IgD-negative memory B cell (primary cell): ENCODE measurements at regions not wholly inside any gene's neighbourhood (a gene's known extent, or its start where the extent isn't known, plus 50 kb on each side); places are given as distances from the start of the nearest gene placed in this dataset.
"Not testable (repeated sequence)": the region's sequence is repeated elsewhere in the genome, so short reads cannot be mapped to it uniquely, and the experiment has no call there.

Experiments
- H3K27ac Mint-ChIP-seq, 3 donors: one replicate each; pipeline ENCODE4 v1.8.0; 2020 to 2022; ENCODE audit warnings: mild to moderate bottlenecking in 3 of 3, mixed read lengths in 3 of 3, moderate library complexity in 1 of 3
- H3K27me3 Mint-ChIP-seq: one replicate; pipeline ENCODE4 v1.8.0; 2021; ENCODE audit warnings: mixed read lengths
- H3K36me3 Mint-ChIP-seq: one replicate; pipeline ENCODE4 v1.8.0; 2020; ENCODE audit warnings: mild to moderate bottlenecking, mixed read lengths
- H3K4me1 Mint-ChIP-seq, 3 donors: one replicate each; pipeline ENCODE4 v1.8.0; 2020 to 2022; ENCODE audit warnings: mixed read lengths in 3 of 3, mild to moderate bottlenecking in 1 of 3
- H3K4me3 Mint-ChIP-seq, 4 donors: one replicate each; pipeline ENCODE4 v1.8.0; 2020 to 2022; ENCODE audit warnings: mild to moderate bottlenecking in 4 of 4, mixed read lengths in 4 of 4, moderate library complexity in 3 of 4
- H3K9me3 Mint-ChIP-seq, 3 donors: one replicate each; pipeline ENCODE4 v1.8.0; 2020 to 2021; ENCODE audit warnings: mixed read lengths in 3 of 3, mild to moderate bottlenecking in 1 of 3

DNA sequence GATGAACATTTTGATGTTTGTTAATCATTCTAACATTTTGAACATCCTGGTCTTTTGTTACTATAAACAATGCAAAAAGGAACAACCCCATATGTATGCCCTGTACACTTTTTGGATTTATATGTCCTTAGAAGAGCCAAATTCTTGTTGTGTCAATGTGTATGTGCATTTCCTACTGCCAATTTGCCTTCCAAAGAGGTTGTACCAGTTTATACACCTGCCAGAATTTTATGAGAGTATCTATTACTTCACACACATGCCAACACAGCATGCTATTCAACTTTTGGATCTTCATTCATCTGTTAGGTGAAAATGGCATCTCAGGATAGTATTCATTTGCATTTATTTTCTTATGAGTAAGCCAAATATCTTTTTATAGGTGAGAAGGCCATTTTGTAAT, 162.0 kb upstream of the SEMA6A start:
- peaks cover 2% of the 10 kb centered on the region for H3K27me3 Mint-ChIP-seq
- no peak overlapping the region for H3K4me3 Mint-ChIP-seq
- peaks cover 1% of the 10 kb centered on the region for H3K36me3 Mint-ChIP-seq
- no peaks in the 10 kb centered on the region for H3K9me3 Mint-ChIP-seq
- H3K4me1 Mint-ChIP-seq = no peaks in the 10 kb centered on the region
- H3K27ac Mint-ChIP-seq = no peak overlapping the region

DNA sequence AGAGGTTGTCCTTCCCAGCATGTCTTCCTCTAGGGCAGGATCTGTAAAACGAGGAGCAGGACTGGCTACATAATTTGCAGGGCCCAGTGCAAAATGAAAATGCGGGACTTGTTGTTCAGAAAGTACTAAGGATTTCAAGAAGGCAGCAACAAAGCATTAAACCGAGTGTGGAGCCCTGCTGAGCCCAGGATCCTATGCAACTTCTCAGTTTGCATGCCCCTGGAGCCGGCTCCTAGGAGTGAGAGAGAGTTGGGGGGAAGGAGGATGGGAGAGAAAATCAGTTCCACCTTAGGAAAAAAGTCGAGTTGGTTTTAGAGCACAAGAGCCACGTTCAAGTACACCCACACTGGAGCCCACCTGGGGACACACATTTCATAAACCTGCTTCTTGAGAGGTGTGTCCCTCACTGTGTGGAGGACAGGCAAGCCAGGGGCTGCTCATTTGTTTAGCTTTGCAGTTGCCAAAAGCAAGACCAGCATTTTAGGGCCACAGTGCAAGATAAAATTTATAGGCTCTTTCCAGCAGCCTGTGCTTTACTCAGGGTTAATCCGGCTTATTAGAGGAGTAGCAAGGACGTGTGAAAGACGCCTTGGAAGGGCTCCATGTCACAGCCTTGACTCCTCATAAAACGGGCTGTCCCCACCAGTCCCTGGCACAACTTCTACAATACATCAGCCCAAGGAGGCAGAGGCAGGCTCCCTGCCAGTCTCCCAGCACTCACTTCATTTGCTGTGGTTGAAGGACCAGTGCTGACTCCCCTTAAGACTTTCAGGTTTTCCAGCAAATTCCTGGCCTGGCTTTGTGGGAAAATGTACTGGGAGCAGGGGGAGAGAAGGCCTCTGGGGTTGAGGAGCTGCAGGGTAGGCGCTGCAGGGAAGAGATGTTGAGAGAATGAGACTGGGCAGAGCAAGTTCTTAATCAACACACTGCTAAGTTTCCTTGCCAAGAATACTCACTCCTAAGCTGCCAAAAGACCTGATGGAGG, 159.7 kb upstream of the SEMA6A start:
- H3K4me3 Mint-ChIP-seq = no peak overlapping the region
- no peaks in the 10 kb centered on the region for H3K9me3 Mint-ChIP-seq
- H3K4me1 Mint-ChIP-seq = no peaks in the 10 kb centered on the region
- H3K36me3 Mint-ChIP-seq = no peaks in the 10 kb centered on the region
- peaks cover 2% of the 10 kb centered on the region for H3K27me3 Mint-ChIP-seq
- H3K27ac Mint-ChIP-seq = no peak overlapping the region

DNA sequence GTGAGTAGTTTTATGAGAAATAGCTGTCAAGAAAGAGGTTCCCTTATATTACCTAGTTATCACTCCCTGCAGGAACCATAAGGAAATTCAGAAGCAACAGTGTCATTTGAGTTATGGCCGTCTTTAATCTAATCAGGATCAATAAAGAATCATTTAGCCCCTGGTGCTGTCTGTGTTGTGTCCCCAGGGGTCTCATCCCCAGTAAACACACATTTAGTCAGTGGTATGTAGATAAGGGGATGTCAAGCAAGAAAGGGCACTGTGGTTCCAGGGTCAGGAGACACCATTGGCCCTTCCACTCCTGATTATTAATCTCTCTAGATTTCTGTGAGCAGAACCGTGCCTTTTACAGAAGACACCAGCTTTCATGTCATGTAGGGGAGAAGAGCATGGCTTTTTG, 158.0 kb upstream of the SEMA6A start:
- Mint-ChIP-seq H3K4me3 (no peak overlapping the region), H3K27me3 (no peaks in the 10 kb centered on the region), H3K4me1 (no peaks in the 10 kb centered on the region), H3K9me3 (no peaks in the 10 kb centered on the region), H3K36me3 (no peaks in the 10 kb centered on the region), H3K27ac (no peak overlapping the region)

DNA sequence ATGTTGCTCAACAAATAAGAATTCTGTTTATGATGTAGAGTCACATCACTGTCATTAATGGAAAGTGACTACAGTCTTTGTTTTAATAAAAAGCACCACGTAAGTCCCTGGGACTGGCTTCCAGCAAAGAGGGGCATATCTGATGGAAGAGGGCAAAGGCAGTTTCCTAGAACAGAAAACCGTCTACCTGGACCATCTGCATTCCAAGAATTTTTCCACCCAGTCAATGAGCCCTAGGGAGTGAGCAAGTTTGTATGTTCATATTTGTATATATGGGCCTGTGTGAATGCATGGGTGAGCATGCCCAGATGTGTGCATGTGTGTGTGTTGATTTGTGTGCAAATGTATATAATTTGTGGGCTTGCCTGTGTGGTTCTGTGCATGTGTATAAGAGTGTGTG, 156.8 kb upstream of the SEMA6A start:
- H3K4me1 Mint-ChIP-seq = no peaks in the 10 kb centered on the region
- H3K27me3 Mint-ChIP-seq = no peaks in the 10 kb centered on the region
- no peak overlapping the region for H3K27ac Mint-ChIP-seq
- H3K4me3 Mint-ChIP-seq = no peak overlapping the region
- H3K9me3 Mint-ChIP-seq = no peaks in the 10 kb centered on the region
- H3K36me3 Mint-ChIP-seq = no peaks in the 10 kb centered on the region

DNA sequence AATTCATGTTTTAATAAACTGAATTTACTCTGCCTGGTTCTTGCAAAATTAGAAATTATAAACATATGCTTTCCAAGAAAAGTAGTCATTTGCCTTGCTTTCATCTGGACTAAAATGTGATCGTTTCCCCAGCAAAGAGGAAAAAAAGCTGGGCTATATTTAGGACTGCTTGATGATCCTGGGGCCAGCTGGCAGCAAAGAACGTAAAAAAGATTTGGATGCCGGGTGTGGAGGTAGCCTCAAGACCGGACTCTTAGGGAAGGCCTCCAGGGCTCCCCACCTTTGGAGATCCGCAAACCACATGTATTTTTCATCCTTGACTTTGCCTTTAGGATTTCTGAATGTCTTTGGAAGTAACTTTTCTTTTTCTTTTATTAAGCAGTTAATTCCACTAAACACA, 156.1 kb upstream of the SEMA6A start:
- Mint-ChIP-seq H3K27ac (no peak overlapping the region), H3K36me3 (no peaks in the 10 kb centered on the region), H3K9me3 (no peaks in the 10 kb centered on the region), H3K27me3 (no peaks in the 10 kb centered on the region), H3K4me1 (no peaks in the 10 kb centered on the region), H3K4me3 (no peak overlapping the region)

DNA sequence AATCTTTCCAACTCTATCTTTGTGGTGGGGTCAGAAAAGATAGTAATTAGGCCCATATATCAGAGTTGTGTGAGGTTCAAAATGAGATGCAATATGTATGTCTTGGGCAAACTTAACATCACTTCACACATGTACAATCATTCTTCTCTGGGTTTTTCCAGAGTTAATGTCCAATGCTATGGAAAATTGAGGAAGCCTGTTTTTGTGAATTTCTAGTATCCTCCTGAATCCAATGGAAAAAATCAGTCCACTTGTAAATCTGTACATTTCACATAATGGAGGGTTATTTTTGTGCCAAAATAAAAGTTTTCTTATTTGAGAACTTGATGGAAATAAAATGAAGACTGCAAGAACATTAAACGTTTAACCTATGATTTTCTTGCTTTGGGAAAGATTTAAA, 155.6 kb upstream of the SEMA6A start:
- H3K4me1 Mint-ChIP-seq = no peaks in the 10 kb centered on the region
- H3K36me3 Mint-ChIP-seq = no peaks in the 10 kb centered on the region
- H3K4me3 Mint-ChIP-seq = no peak overlapping the region
- no peaks in the 10 kb centered on the region for H3K27me3 Mint-ChIP-seq
- H3K9me3 Mint-ChIP-seq = no peaks in the 10 kb centered on the region
- H3K27ac Mint-ChIP-seq = no peak overlapping the region

DNA sequence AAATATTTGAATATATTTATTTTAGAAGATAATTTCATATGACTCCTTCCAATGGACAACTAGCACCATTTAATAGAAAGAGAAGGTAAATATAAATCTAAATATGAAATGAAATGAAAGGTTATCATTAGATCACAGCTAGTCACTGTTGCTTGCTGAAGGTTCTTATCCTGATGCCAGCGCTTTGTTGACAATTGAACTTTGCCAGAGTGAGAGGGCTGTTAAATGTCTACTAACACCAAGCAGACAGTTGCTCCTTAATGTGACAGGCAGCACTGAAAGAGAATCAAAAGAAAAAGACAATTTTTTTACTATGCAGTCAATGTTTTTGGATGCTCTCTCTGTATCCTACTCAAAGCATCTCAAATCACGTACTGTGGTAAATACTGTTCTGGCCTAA, 152.6 kb upstream of the SEMA6A start:
- Mint-ChIP-seq H3K4me3 (no peak overlapping the region), H3K27ac (no peak overlapping the region), H3K9me3 (no peaks in the 10 kb centered on the region), H3K27me3 (peaks cover 5% of the 10 kb centered on the region), H3K4me1 (no peaks in the 10 kb centered on the region), H3K36me3 (no peaks in the 10 kb centered on the region)

DNA sequence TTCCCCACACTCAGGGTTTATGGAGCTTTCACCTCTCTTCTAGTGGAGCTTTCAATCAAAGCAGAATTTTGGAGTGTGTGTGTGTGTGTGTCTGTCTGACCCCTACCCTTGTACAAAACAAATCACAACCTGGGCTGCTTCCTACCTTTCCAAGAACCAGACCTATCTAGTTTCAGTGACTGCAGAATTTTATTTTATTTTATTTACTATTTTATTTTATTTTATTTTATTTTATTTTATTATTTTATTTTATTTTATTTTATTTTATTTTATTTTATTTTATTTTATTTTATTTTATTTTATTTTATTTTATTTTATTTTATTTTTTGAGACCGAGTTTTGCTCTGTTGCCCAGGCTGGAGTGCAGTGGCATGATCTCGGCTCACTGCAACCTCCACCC, 151.6 kb upstream of the SEMA6A start:
- H3K36me3 Mint-ChIP-seq = not testable (repeated sequence)

DNA sequence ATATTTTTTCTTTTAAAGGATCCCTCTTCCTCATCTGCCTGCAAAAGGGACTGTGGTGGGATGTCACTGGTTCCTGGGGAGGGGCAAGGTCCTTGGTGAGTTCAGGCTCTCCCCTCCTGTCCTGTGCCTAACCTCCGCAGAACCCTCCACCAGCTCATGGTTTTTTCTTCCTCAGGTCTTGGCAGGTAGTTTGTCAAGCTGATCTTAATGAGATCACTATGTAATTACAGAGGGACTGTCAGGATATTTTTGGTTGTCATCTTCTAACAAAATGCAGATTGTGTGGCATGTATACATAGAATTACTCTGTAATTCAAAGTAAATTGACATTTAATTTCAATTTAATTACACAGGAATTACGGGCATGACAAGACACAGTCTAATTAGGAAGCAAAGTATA, 150.3 kb upstream of the SEMA6A start:
- H3K9me3 Mint-ChIP-seq = no peaks in the 10 kb centered on the region
- H3K36me3 Mint-ChIP-seq = no peaks in the 10 kb centered on the region

More for the DNA sequence above, 151.6 kb upstream of the SEMA6A start:
- H3K4me3 Mint-ChIP-seq, H3K27ac Mint-ChIP-seq, H3K27me3 Mint-ChIP-seq, H3K4me1 Mint-ChIP-seq, H3K9me3 Mint-ChIP-seq: not testable (repeated sequence)

DNA sequence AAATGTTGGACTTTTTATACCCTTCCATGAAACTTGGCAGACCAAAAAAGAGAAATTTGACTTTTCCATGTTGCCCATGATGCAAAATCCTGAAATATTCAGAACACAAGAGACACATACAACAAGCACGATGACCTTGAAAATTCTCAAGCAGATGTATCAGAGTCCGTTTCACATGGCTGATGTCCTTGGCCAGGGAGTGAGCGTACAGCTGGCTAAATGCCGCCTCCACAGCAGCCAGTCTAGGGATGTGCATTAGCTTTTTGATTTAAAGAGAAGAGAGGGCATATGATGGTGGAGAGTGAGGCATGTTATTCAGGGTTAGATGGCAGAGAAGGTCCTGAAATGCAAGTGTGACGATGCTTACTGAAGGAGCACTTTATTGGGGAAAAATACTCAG, 148.0 kb upstream of the SEMA6A start:
- no peaks in the 10 kb centered on the region for H3K4me1 Mint-ChIP-seq
- H3K27me3 Mint-ChIP-seq = peaks cover 6% of the 10 kb centered on the region

More for the DNA sequence above, 150.3 kb upstream of the SEMA6A start:
- Mint-ChIP-seq H3K27me3 (peaks cover 6% of the 10 kb centered on the region), H3K27ac (no peak overlapping the region), H3K4me1 (no peaks in the 10 kb centered on the region), H3K4me3 (no peak overlapping the region)

DNA sequence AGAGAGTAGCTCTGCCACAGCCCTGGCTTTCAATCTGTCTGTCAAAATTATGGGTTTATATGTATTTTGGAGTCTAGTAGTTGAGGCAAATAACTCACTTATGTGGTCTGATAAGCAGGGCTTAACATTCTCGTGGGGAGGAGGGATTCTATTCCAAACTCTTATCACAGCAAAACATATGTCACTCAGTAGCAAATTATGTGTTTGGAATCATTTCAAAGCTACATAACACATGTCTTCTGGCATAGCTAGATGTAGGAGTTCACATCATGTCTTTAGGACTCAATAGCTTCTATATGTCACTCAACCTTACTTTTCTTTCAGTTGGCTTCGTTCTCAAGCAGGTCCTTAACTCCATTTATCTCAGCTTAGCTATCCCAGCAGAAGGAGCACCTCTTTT, 144.5 kb upstream of the SEMA6A start:
- peaks cover 0 to 4% (median 0%) of the 10 kb centered on the region in 3 donors for H3K9me3 Mint-ChIP-seq
- no peak overlapping the region for H3K27ac Mint-ChIP-seq
- no peak overlapping the region for H3K4me3 Mint-ChIP-seq
- peaks cover 8% of the 10 kb centered on the region for H3K27me3 Mint-ChIP-seq
- no peaks in the 10 kb centered on the region for H3K36me3 Mint-ChIP-seq
- no peaks in the 10 kb centered on the region for H3K4me1 Mint-ChIP-seq

More for the DNA sequence above, 148.0 kb upstream of the SEMA6A start:
- H3K36me3 Mint-ChIP-seq = no peaks in the 10 kb centered on the region
- no peaks in the 10 kb centered on the region for H3K9me3 Mint-ChIP-seq
- no peak overlapping the region for H3K4me3 Mint-ChIP-seq
- no peak overlapping the region for H3K27ac Mint-ChIP-seq

DNA sequence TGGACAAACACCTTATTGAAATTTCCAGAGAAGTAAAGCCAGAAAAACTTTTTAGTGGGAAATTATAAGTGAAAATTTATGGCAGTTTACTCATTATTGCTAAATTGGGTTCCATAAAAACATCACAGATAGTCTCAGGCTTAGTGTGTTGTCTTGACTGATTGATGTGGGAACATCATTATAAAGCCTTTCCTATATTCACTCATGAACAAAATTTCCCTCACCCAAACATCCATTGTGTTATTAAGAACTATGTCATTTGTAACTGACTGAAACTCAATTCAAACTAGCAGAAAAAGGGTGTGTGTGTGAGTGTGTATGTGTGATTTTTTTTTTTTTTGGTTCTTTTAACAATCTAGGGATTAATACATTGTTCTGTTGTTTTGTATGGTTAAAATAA, 143.7 kb upstream of the SEMA6A start:
- Mint-ChIP-seq H3K9me3 (peaks cover 0 to 4% (median 0%) of the 10 kb centered on the region in 3 donors), H3K4me3 (no peak overlapping the region), H3K27me3 (peaks cover 5% of the 10 kb centered on the region), H3K4me1 (no peaks in the 10 kb centered on the region), H3K27ac (no peak overlapping the region), H3K36me3 (no peaks in the 10 kb centered on the region)

DNA sequence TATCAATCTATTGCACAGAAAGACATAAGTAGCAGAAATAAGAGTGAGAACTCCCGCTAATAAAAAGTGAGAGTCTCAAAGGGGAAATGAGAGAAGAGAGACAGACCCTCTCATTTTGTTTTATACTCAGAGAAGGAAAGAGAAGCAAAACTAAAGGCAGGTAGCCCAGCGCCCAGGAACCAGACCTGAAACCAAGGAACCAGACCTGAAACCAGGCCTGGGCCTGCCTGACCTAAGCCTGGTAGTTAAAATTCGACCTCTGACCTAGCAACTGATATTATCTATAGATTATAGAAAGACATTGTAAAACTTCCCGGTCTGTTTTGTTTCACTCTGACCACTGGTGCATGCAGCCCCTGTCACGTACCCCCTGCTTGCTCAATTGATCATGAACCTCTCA, 134.5 kb upstream of the SEMA6A start:
- Mint-ChIP-seq H3K4me1 (peaks cover 3 to 10% (median 10%) of the 10 kb centered on the region in 3 donors), H3K9me3 (no peaks in the 10 kb centered on the region), H3K27me3 (peaks cover 7% of the 10 kb centered on the region), H3K27ac (peak overlapping the region in 1 of 3 donors; percentile 81), H3K36me3 (no peaks in the 10 kb centered on the region), H3K4me3 (peak overlapping the region in 1 of 4 donors; percentile 45)

DNA sequence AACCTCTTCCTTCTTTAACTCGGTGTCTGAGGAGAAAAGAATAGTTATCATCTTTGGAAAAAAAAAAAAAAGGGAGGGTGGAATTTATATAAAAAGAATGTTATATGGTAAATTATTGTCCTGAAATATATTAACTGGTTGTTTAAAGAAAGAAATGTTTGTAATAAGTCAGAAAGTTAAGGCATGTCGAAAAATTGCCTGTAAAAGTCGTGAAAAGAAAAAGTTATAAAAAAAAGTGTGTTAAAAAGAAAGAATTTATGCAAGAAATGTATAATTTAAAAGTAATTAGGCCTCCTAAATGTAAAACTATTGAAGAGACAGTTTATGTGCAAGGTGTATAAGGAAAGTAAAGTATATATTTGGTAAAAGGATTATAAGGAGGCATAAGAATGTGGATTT, 130.5 kb upstream of the SEMA6A start:
- H3K4me1 Mint-ChIP-seq = peaks cover 3 to 10% (median 10%) of the 10 kb centered on the region in 3 donors
- H3K9me3 Mint-ChIP-seq, H3K36me3 Mint-ChIP-seq, H3K27me3 Mint-ChIP-seq, H3K27ac Mint-ChIP-seq: not testable (repeated sequence)
- peak overlapping the region in 1 of 4 donors; percentile 56 for H3K4me3 Mint-ChIP-seq

DNA sequence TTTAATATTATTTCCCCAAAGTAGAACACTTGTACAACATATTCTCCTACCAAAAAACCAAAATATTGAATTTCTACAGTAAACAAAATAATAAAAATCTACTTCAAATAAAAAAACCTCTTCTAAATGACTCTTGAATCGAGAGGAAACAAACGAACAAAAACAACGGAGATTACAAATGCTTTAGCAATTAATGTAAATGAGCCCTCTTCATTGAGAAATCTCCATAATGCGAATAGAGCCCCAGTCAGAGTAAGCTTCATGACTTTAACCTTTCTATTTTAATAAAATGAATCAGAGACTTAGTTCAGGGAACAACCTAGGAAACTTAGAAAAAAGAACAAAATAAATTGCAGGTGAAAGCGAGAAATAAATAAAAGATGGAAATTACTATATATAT, 129.3 kb upstream of the SEMA6A start:
- H3K4me1 Mint-ChIP-seq = peaks cover 4 to 14% (median 10%) of the 10 kb centered on the region in 3 donors
- H3K27me3 Mint-ChIP-seq = peaks cover 7% of the 10 kb centered on the region
- no peak overlapping the region for H3K4me3 Mint-ChIP-seq
- no peak overlapping the region for H3K27ac Mint-ChIP-seq
- H3K36me3 Mint-ChIP-seq = no peaks in the 10 kb centered on the region
- H3K9me3 Mint-ChIP-seq = peaks cover 0 to 3% (median 0%) of the 10 kb centered on the region in 3 donors

DNA sequence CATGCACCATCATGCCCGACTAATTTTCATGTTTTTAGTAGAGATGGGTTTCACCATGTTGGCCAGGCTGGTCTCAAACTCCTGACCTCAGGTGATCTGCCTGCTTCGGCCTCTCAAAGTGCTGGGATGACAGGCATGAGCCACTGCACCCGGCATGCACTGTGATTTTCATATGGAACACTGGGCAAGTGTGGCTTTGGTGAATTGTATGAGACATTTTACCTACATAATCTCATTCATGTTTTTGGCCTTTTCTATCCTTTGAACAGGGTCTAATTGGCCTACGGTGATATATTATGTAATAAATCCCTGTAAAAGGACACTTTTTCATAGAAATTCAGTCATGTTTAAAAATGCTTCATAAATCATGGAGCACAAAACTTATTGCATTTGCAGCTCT, 128.7 kb upstream of the SEMA6A start:
- peaks cover 7% of the 10 kb centered on the region for H3K27me3 Mint-ChIP-seq
- H3K36me3 Mint-ChIP-seq = no peaks in the 10 kb centered on the region
- H3K9me3 Mint-ChIP-seq = peaks cover 0 to 3% (median 0%) of the 10 kb centered on the region in 3 donors
- H3K4me1 Mint-ChIP-seq = peaks cover 5 to 17% (median 10%) of the 10 kb centered on the region in 3 donors
- no peak overlapping the region for H3K27ac Mint-ChIP-seq
- no peak overlapping the region for H3K4me3 Mint-ChIP-seq
